ENCODE measurements at regions not wholly inside any gene's neighbourhood (a gene's known extent, or its start where the extent isn't known, plus 50 kb on each side); places are given as distances from the start of the nearest gene placed in this dataset.

DNA sequence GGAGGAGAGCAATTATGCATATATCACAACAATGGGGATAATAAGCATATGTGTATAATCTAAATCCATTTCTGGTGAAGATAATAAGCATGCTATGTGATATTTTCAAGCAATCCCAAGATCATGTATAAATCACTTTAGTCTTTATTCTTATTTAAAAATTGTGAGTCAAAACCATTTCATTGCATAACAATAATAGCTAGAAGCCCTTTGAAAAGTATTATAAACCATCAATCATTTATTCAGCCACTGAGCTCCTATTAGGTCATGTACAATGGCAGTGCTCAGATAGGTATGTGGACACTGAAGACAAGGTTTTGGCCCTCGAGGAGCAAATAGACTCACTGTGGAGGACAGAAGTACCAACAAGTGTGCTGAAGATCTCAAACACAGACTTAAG is 113.1 kb downstream of the CDCA7 start:
- TF ChIP-seq, protein P1, sequence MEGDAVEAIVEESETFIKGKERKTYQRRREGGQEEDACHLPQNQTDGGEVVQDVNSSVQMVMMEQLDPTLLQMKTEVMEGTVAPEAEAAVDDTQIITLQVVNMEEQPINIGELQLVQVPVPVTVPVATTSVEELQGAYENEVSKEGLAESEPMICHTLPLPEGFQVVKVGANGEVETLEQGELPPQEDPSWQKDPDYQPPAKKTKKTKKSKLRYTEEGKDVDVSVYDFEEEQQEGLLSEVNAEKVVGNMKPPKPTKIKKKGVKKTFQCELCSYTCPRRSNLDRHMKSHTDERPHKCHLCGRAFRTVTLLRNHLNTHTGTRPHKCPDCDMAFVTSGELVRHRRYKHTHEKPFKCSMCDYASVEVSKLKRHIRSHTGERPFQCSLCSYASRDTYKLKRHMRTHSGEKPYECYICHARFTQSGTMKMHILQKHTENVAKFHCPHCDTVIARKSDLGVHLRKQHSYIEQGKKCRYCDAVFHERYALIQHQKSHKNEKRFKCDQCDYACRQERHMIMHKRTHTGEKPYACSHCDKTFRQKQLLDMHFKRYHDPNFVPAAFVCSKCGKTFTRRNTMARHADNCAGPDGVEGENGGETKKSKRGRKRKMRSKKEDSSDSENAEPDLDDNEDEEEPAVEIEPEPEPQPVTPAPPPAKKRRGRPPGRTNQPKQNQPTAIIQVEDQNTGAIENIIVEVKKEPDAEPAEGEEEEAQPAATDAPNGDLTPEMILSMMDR (IDR thresholded peaks at IDR 0.05): no peak
- no peak for TF ChIP-seq POLR2A (IDR thresholded peaks at IDR 0.05)
- TF ChIP-seq POLR2AphosphoS5 (IDR thresholded peaks at IDR 0.05): no peak
- TF ChIP-seq EP300 (IDR thresholded peaks at IDR 0.05): no peak

Data from stomach (tissue), 4 donors.